Activated B cell treated with CpG ODN at 0.5 μM for 24 hours (primary cell): ENCODE measurements at regions not wholly inside any gene's neighbourhood (a gene's known extent, or its start where the extent isn't known, plus 50 kb on each side); places are given as distances from the start of the nearest gene placed in this dataset.

Source experiments
- ATAC-seq: fragments of 200-7000 bp; cut with Tn5 transposase; one replicate; pipeline ENCODE4 v1.10.0; 2021; ENCODE audit warnings: low read depth, mild to moderate bottlenecking, moderate library complexity
- CTCF ChIA-PET: fragments of 350-600 bp; sonication (Branson Sonifier 250); formaldehyde crosslinking; loops from one replicate; lab custom pipeline; 2021; ENCODE audit warnings: antibody characterized with exemption; lab: Charles Lee
- POLR2A ChIA-PET: fragments of 350-600 bp; sonication (Branson Sonifier 250); formaldehyde crosslinking; loops from one replicate; lab custom pipeline; 2021; ENCODE audit warnings: antibody characterized with exemption; lab: Charles Lee
- DNase-seq: peaks from one replicate; pipeline ENCODE4 v3.0.0; 2022
- H3K27ac Mint-ChIP-seq: one replicate; pipeline ENCODE4 v1.8.0; 2020; ENCODE audit warnings: mixed read lengths
- H3K27me3 Mint-ChIP-seq: one replicate; pipeline ENCODE4 v1.8.0; 2021; ENCODE audit warnings: mixed read lengths
- H3K36me3 Mint-ChIP-seq: one replicate; pipeline ENCODE4 v1.8.0; 2021; ENCODE audit warnings: low read depth, mixed read lengths
- H3K4me1 Mint-ChIP-seq: one replicate; pipeline ENCODE4 v1.8.0; 2021; ENCODE audit warnings: mixed read lengths
- H3K4me3 Mint-ChIP-seq: one replicate; pipeline ENCODE4 v1.8.0; 2020; ENCODE audit warnings: mild to moderate bottlenecking, mixed read lengths
- H3K9me3 Mint-ChIP-seq: one replicate; pipeline ENCODE4 v1.8.0; 2020; ENCODE audit warnings: mixed read lengths
- CTCF ChIP-seq: fragments of 200-600 bp; IDR thresholded peaks from one replicate; pipeline ENCODE4 v1.8.0; 2022; ENCODE audit warnings: antibody characterized with exemption, mild to moderate bottlenecking
- intact Hi-C: fragments of 100-400 bp; cut with micrococcal nuclease; formaldehyde crosslinking; loops from one replicate; pipeline ENCODE4 v1.15.1; 2024

- H3K9me3 Mint-ChIP-seq = no peaks in the 10 kb centered on the region
- no peak overlapping the region for H3K4me3 Mint-ChIP-seq
- DNase-seq (no peak), ATAC-seq (no peak)
- CTCF ChIA-PET = no interaction called here
- POLR2A ChIA-PET = no interaction called here
- H3K4me1 Mint-ChIP-seq = no peaks in the 10 kb centered on the region
- no peaks in the 10 kb centered on the region for H3K36me3 Mint-ChIP-seq
- H3K27me3 Mint-ChIP-seq = peaks cover 2% of the 10 kb centered on the region
- TF ChIP-seq CTCF = no peak
- intact Hi-C loops = no loop called here
- no peak overlapping the region for H3K27ac Mint-ChIP-seq
Observed at GRCh38 chr17:63369233-63369632, 76.9 kb downstream of the CYB561 start.

- peaks cover 2% of the 10 kb centered on the region for H3K36me3 Mint-ChIP-seq
- ChIA-PET POLR2A (no interaction called here), CTCF (no interaction called here)
- intact Hi-C loops = no loop called here
- DNase-seq (no peak), ATAC-seq (no peak)
- H3K27me3 Mint-ChIP-seq = peaks cover 5% of the 10 kb centered on the region
- no peak overlapping the region for H3K27ac Mint-ChIP-seq
- H3K9me3 Mint-ChIP-seq = no peaks in the 10 kb centered on the region
- H3K4me1 Mint-ChIP-seq = no peaks in the 10 kb centered on the region
- TF ChIP-seq CTCF = no peak
- no peak overlapping the region for H3K4me3 Mint-ChIP-seq
Observed at GRCh38 chr17:63370696-63371095, 75.4 kb downstream of the CYB561 start.

- ChIA-PET CTCF (no interaction called here), POLR2A (no interaction called here)
- no peaks in the 10 kb centered on the region for H3K4me1 Mint-ChIP-seq
- H3K9me3 Mint-ChIP-seq = peaks cover 4% of the 10 kb centered on the region
- no peak for DNase-seq
- no peak overlapping the region for H3K4me3 Mint-ChIP-seq
- H3K27ac Mint-ChIP-seq = no peak overlapping the region
- TF ChIP-seq CTCF = no peak
- H3K36me3 Mint-ChIP-seq = peaks cover 11% of the 10 kb centered on the region
- ATAC-seq = no peak
- intact Hi-C loops = no loop called here
- peaks cover 5% of the 10 kb centered on the region for H3K27me3 Mint-ChIP-seq
Observed at GRCh38 chr17:63376949-63377348, 69.2 kb downstream of the CYB561 start.

DNA sequence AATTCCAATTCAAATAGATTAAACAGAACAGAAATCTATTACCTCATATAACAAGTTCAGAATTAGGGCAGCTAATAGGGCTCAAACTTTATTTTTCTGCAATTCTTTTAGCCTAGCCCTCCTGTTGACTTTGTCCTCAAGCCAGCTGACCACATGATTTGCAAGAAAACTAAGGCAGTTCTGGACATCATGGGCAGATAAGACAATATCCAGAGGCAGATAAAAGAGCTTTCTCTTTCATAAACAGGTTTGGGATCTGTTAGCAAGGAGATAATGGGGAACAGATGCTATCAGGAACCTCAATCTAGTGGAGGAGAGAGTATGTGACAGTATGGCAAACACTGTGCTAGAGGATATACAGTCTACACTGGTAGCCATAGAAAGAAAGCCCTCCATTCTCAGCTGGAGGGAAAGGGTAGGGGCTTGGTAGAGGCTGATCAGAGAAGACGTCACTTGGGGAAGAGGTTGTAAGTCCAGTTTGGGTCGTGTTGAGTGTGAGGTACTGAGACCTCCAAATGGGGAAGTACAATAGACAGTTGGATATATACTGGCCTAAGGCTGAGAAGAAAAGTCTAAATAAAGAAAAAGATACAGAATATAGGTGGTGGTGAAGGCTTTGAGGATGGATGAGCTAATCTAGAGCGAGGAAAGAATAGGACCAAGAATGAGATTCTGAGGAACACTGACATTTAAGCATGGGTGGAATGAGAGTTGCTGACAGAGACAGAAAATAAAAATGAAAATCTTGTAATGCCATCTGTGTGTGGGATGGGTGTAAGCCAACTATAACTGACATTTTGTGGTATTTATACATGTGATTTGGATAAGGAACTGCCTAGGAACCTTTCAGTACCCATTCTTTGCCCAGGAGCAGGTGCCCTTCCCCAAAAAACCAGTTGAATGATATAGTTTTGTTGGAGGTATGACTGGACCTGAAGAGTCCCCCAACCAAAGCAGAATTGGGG is 67.4 kb downstream of the CYB561 start:
- H3K4me3 Mint-ChIP-seq = no peak overlapping the region
- no peaks in the 10 kb centered on the region for H3K4me1 Mint-ChIP-seq
- peaks cover 11% of the 10 kb centered on the region for H3K36me3 Mint-ChIP-seq
- intact Hi-C loops = no loop called here
- peaks cover 4% of the 10 kb centered on the region for H3K9me3 Mint-ChIP-seq
- DNase-seq = no peak
- H3K27me3 Mint-ChIP-seq = peaks cover 5% of the 10 kb centered on the region
- no peak for TF ChIP-seq CTCF
- no peak overlapping the region for H3K27ac Mint-ChIP-seq
- ATAC-seq = no peak
- ChIA-PET POLR2A (no interaction called here), CTCF (no interaction called here)

DNA sequence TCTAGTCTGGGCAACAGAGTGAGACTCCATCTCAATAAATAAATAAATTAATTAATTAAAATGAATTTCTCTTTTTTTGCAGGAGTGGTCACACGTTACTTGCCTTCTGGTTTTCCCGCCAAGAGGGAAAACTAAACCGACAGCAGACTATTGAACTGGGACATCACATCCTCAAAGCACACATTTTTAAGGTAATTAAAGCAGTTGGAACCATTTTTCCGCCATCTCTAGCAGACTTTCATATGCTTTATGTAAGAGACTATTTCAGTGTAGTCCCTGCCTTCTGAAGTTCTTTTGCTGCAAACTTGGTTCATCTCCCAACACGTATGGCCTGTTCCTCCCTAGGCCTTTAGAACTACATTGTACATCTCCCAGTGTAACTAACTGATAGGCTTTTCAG is 66.5 kb downstream of the CYB561 start:
- Mint-ChIP-seq H3K27me3 (peaks cover 2% of the 10 kb centered on the region), H3K4me1 (no peaks in the 10 kb centered on the region), H3K36me3 (peaks cover 11% of the 10 kb centered on the region), H3K27ac (no peak overlapping the region), H3K4me3 (no peak overlapping the region), H3K9me3 (peaks cover 4% of the 10 kb centered on the region)
- intact Hi-C loops = no loop called here
- ChIA-PET POLR2A (no interaction called here), CTCF (no interaction called here)
- DNase-seq (no peak), ATAC-seq (no peak)
- no peak for TF ChIP-seq CTCF
